Panc1 (cell line): ENCODE measurements at regions not wholly inside any gene's neighbourhood (a gene's known extent, or its start where the extent isn't known, plus 50 kb on each side); places are given as distances from the start of the nearest gene placed in this dataset.

Experiments used
- ATAC-seq: fragments of 200-7000 bp; cut with Tn5 transposase; 2 replicates; pipeline ENCODE4 v1.9.1; 2020; ENCODE audit warnings: mild to moderate bottlenecking, moderate library complexity
- BruUV-seq: library from RNA; stranded (reverse); fragments of 400-500 nt; replicated peaks from 2 replicates; lab custom pipeline; 2021; lab: Mats Ljungman, UMichigan
- CTCF ChIA-PET: fragments of 300-600 bp; sonication (Branson Sonifier 250); formaldehyde crosslinking; loops from one replicate; lab custom pipeline; 2022; ENCODE audit warnings: antibody characterized with exemption; lab: Charles Lee
- POLR2A ChIA-PET: fragments of 300-600 bp; sonication (Branson Sonifier 250); formaldehyde crosslinking; loops from one replicate; lab custom pipeline; 2022; ENCODE audit warnings: antibody characterized with exemption; lab: Charles Lee
- DNase-seq: peaks from one replicate; pipeline ENCODE4 v3.0.0-alpha.2; 2010; ENCODE audit warnings: low read depth, low spot score
- H3K27ac ChIP-seq: 2 replicates; pipeline ENCODE4 v1.5.1; 2011; ENCODE audit warnings: mild to moderate bottlenecking, low read length, inconsistent platforms
- H3K27me3 ChIP-seq: fragments of 200-500 bp; sonication (Bioruptor generic); 2 replicates; pipeline ENCODE4 v1.6.0; 2014; ENCODE audit warnings: low read length, inconsistent platforms; ENCODE audit not compliant: control insufficient read depth, insufficient read depth
- H3K36me3 ChIP-seq: fragments of 200-500 bp; sonication (Bioruptor generic); 2 replicates; pipeline ENCODE4 v1.5.1; 2014; ENCODE audit warnings: inconsistent platforms, mild to moderate bottlenecking, low read length, moderate library complexity; ENCODE audit not compliant: control insufficient read depth, insufficient read depth
- H3K4me1 ChIP-seq: 2 replicates; pipeline ENCODE4 v1.5.1; 2011; ENCODE audit warnings: inconsistent platforms, mild to moderate bottlenecking, low read length, moderate library complexity; ENCODE audit not compliant: control insufficient read depth, insufficient read depth
- H3K4me3 ChIP-seq, 2 experiments: 2 replicates each; pipeline ENCODE4 v1.5.1; 2011 to 2012; ENCODE audit warnings: low read depth in 2 of 2, low read length in 2 of 2, mild to moderate bottlenecking in 2 of 2, inconsistent platforms in 1 of 2, moderate library complexity in 1 of 2
- H3K9me3 ChIP-seq: fragments of 200-500 bp; sonication (Bioruptor generic); 2 replicates; pipeline ENCODE4 v1.5.1; 2014; ENCODE audit warnings: low read depth, mild to moderate bottlenecking, inconsistent platforms, low read length, moderate library complexity; ENCODE audit not compliant: control insufficient read depth, insufficient read depth
- CTCF ChIP-seq: fragments of 450-650 bp; IDR thresholded peaks from 2 replicates; pipeline ENCODE4 v1.5.1; 2017; ENCODE audit warnings: mild to moderate bottlenecking
- POLR2AphosphoS5 ChIP-seq: IDR thresholded peaks from 2 replicates; pipeline ENCODE4 v1.6.1; 2012; ENCODE audit warnings: mild to moderate bottlenecking, low read depth, low read length, moderate library complexity
- REST ChIP-seq, 2 experiments: IDR thresholded peaks; 2 replicates each; pipeline ENCODE4 v1.6.1; 2011 to 2012; ENCODE audit warnings: low read depth in 2 of 2, control low read depth in 1 of 2, low read length in 1 of 2, mild to moderate bottlenecking in 1 of 2, moderate library complexity in 1 of 2; ENCODE audit not compliant: insufficient read depth in 1 of 2
- SIN3A ChIP-seq: IDR thresholded peaks from 2 replicates; pipeline ENCODE4 v1.6.1; 2012; ENCODE audit warnings: low read depth, mild to moderate bottlenecking, low read length, moderate library complexity, borderline replicate concordance; ENCODE audit not compliant: insufficient read depth
- TCF7L2 ChIP-seq: IDR thresholded peaks from 2 replicates; pipeline ENCODE4 v1.6.1; 2011; ENCODE audit warnings: mild to moderate bottlenecking, low read depth, low read length, inconsistent platforms
- in situ Hi-C: cut with HindIII; loops from 2 replicates; pipeline ENCODE4 v1.10.0; 2016; ENCODE audit warnings: low sequenced_read_pairs, low pct_unique_long_range_greater_than_20kb
- intact Hi-C: fragments of 100-400 bp; cut with micrococcal nuclease; formaldehyde crosslinking; loops from one replicate; pipeline ENCODE4 v1.10.0; 2022; ENCODE audit not compliant: unreplicated experiment

- intact Hi-C loops, result no loop called here
- in situ Hi-C loops, result no loop called here
- POLR2A ChIA-PET, result no interaction called here
- H3K9me3 ChIP-seq, result no peaks in the 10 kb centered on the region
- no peak overlapping the region for H3K27ac ChIP-seq
- TF ChIP-seq SIN3A (no peak), POLR2AphosphoS5 (no peak), TCF7L2 (no peak), REST (IDR thresholded peaks at IDR 0.05; ENCODE audit: insufficient read depth in 1 of 2, low read depth in 2 of 2, low read length in 1 of 2) (no peak), CTCF (no peak)
- no TSS peak for BruUV-seq
- no peaks in the 10 kb centered on the region for H3K27me3 ChIP-seq
- DNase-seq (no peak), ATAC-seq (no peak)
- H3K4me1 ChIP-seq, result no peaks in the 10 kb centered on the region
- H3K4me3 ChIP-seq, result no peak overlapping the region
- no peaks in the 10 kb centered on the region for H3K36me3 ChIP-seq
- CTCF ChIA-PET, result no interaction called here
Measured at GRCh38 chr5:106454050-106454449, 1216.7 kb downstream of the EFNA5 start.

DNA sequence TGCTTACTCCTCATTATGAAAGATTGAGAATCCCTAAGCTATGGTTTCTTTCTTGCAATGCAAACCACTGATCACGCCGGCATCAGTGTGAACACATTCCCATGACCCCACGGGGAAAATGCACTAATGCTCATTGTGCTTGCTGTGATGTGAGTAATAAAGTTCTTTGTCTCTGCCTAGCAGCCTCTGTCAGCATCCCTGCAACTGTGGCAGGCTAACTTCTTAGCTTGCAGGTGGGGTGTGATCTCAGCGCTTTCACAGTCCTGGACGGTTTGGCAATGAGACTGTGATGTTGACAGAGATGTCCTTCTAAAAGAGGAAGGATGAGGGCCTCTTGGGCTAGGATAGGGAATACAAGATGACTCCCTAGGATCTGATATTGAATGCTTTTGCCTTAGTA lies 1218.7 kb downstream of the EFNA5 start:
- no peak for ATAC-seq
- DNase-seq, result no peak
- intact Hi-C loops, result no loop called here
- H3K27me3 ChIP-seq, result no peaks in the 10 kb centered on the region
- no peaks in the 10 kb centered on the region for H3K9me3 ChIP-seq
- in situ Hi-C loops, result no loop called here
- TF ChIP-seq TCF7L2 (no peak), REST (IDR thresholded peaks at IDR 0.05; ENCODE audit: insufficient read depth in 1 of 2, low read depth in 2 of 2, low read length in 1 of 2) (no peak), POLR2AphosphoS5 (no peak), CTCF (no peak), SIN3A (no peak)
- H3K27ac ChIP-seq, result no peak overlapping the region
- POLR2A ChIA-PET, result interaction anchor here (0.6 kb wide), 1 partner anchor 952 kb away, joined by 8 read pairs; no protein-coding TSS in a partner anchor
- no TSS peak for BruUV-seq
- H3K4me1 ChIP-seq, result no peaks in the 10 kb centered on the region
- CTCF ChIA-PET, result no interaction called here
- no peaks in the 10 kb centered on the region for H3K36me3 ChIP-seq
- no peak overlapping the region for H3K4me3 ChIP-seq
